ENCODE measurements at regions not wholly inside any gene's neighbourhood (a gene's known extent, or its start where the extent isn't known, plus 50 kb on each side); places are given as distances from the start of the nearest gene placed in this dataset.

DNA sequence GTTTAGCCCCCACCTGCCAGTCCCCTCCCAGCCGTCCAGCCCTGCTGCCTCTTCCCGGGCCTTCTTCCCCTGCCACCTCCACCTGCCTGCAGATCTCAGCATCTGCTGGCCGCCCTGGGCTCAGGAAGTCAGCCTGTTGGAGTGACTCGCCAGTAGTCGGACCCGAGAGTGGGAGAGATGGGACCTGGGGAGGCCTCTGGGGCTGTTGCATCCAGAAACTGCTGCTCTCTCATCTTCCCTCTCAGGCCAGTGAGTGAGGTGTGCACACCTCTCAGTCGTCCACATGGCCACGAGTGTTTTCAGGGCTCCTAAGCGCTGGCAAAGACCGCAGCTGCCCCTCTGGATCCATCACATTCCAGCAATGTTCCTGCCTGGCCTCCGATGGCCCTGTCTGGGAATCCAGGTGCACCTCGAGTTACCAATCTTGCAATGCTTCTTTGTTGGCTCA is 151.8 kb upstream of the SOX1 start:
- H3K36me3 Mint-ChIP-seq = no peaks in the 10 kb centered on the region
- no peaks in the 10 kb centered on the region for H3K9me3 Mint-ChIP-seq
- H3K4me3 Mint-ChIP-seq = no peak overlapping the region
- DNase-seq (ENCODE audit: extremely low spot score, unreplicated experiment) = peak; percentile 62
- peaks cover 6% of the 10 kb centered on the region for H3K4me1 Mint-ChIP-seq (ENCODE audit: unreplicated experiment)
- TF ChIP-seq, protein P1, sequence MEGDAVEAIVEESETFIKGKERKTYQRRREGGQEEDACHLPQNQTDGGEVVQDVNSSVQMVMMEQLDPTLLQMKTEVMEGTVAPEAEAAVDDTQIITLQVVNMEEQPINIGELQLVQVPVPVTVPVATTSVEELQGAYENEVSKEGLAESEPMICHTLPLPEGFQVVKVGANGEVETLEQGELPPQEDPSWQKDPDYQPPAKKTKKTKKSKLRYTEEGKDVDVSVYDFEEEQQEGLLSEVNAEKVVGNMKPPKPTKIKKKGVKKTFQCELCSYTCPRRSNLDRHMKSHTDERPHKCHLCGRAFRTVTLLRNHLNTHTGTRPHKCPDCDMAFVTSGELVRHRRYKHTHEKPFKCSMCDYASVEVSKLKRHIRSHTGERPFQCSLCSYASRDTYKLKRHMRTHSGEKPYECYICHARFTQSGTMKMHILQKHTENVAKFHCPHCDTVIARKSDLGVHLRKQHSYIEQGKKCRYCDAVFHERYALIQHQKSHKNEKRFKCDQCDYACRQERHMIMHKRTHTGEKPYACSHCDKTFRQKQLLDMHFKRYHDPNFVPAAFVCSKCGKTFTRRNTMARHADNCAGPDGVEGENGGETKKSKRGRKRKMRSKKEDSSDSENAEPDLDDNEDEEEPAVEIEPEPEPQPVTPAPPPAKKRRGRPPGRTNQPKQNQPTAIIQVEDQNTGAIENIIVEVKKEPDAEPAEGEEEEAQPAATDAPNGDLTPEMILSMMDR (conservative IDR thresholded peaks at IDR 0.05) = no peak
- no peak overlapping the region for H3K27ac Mint-ChIP-seq
- peaks cover 33% of the 10 kb centered on the region for H3K27me3 Mint-ChIP-seq

DNA sequence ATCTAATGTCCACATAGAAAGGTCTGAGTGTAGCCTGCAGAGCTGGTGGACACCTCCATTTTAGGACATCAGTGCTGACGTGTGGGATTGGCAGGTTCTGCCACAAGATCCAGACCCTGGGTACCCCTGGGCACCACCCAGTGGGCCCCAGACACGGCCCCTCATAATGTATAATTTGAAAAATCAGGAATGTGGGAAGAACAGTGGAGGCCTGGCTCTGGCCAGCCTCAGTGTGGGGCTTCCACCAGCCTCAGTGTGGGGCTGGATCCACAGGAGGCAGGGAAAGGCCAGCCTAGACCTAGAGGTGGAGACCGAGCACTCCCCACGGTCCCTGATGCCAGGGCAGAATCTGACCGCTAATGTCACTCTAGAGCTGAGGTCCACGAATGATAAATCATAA is 150.7 kb upstream of the SOX1 start:
- Mint-ChIP-seq H3K27me3 (peaks cover 38% of the 10 kb centered on the region), H3K4me1 (ENCODE audit: unreplicated experiment) (peaks cover 6% of the 10 kb centered on the region), H3K36me3 (no peaks in the 10 kb centered on the region), H3K27ac (no peak overlapping the region), H3K4me3 (no peak overlapping the region), H3K9me3 (no peaks in the 10 kb centered on the region)
- TF ChIP-seq, protein P1 (conservative IDR thresholded peaks at IDR 0.05) = no peak
- DNase-seq (ENCODE audit: extremely low spot score, unreplicated experiment) = peak; percentile 24

DNA sequence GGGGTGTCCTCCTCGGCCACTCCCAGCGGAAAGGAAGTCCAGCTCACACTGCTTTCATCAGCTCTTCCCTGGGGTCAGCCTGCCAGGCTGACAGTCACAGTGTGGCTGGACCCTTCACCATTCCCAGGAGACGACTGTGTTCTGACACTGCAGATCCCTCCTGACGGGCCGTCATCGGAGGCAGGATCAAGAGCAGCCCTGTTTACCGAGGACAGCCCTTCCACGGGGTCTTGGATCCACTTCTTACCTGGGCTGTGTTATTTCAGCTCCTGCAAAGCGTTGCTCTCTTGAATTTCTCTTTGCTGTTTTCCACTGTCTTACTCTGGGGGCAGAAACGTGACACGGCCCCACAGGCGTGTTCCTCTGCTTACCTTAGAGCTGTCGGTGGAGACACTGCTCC is 149.9 kb upstream of the SOX1 start:
- Mint-ChIP-seq H3K27ac (no peak overlapping the region), H3K9me3 (no peaks in the 10 kb centered on the region), H3K36me3 (no peaks in the 10 kb centered on the region), H3K4me3 (no peak overlapping the region), H3K27me3 (peaks cover 37% of the 10 kb centered on the region), H3K4me1 (ENCODE audit: unreplicated experiment) (peaks cover 6% of the 10 kb centered on the region)
- TF ChIP-seq, protein P1 (conservative IDR thresholded peaks at IDR 0.05) = no peak
- no peak for DNase-seq (ENCODE audit: extremely low spot score, unreplicated experiment)

DNA sequence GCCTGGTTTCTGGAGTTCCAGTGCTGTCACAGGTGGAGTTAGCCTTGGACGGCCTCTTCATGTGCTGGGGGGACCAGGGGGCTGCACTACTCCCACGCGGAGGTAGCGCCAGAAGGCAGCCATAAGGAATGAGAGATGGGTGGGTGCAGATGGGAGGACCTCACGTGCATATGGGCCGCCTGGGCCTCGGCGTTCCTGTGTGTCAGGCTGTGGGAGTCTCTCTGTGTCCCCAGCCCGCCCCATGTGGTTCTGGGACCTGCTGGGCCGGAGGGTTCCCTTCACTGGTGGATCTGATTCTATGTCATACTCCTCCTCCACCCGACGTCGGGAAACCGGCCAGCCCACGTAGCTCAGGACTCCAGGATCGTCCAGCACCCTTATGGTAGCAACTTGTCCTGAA is 149.0 kb upstream of the SOX1 start:
- peaks cover 40% of the 10 kb centered on the region for H3K27me3 Mint-ChIP-seq

DNA sequence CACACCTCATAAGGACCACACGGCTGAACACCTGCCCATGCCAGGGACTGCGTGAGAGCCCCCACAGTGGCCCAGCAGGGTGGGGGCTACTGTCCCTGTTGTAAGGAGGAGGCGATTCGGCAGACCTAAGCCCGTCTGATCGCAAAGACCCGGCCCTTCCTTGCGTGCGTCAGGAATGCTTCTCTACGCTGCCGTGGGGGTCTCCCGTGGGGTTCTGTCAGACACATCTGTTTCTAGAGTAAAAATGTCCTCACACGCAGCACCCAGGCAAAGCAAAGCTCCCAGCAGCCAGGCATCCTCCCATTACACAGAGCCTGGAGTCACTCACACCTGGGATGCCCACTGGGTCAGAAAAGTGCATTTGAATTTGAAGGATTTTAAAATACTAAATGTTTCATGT is 147.7 kb upstream of the SOX1 start:
- H3K27ac Mint-ChIP-seq = no peak overlapping the region
- peaks cover 33% of the 10 kb centered on the region for H3K27me3 Mint-ChIP-seq
- TF ChIP-seq, protein P1 (conservative IDR thresholded peaks at IDR 0.05) = no peak
- DNase-seq (ENCODE audit: extremely low spot score, unreplicated experiment) = no peak
- no peaks in the 10 kb centered on the region for H3K9me3 Mint-ChIP-seq
- H3K36me3 Mint-ChIP-seq = no peaks in the 10 kb centered on the region
- no peaks in the 10 kb centered on the region for H3K4me1 Mint-ChIP-seq (ENCODE audit: unreplicated experiment)
- no peak overlapping the region for H3K4me3 Mint-ChIP-seq

More for the DNA sequence above, 149.0 kb upstream of the SOX1 start:
- TF ChIP-seq, protein P1 (conservative IDR thresholded peaks at IDR 0.05) = no peak
- Mint-ChIP-seq H3K4me1 (ENCODE audit: unreplicated experiment) (peaks cover 6% of the 10 kb centered on the region), H3K36me3 (no peaks in the 10 kb centered on the region), H3K9me3 (no peaks in the 10 kb centered on the region), H3K4me3 (no peak overlapping the region), H3K27ac (no peak overlapping the region)
- DNase-seq (ENCODE audit: extremely low spot score, unreplicated experiment) = no peak

DNA sequence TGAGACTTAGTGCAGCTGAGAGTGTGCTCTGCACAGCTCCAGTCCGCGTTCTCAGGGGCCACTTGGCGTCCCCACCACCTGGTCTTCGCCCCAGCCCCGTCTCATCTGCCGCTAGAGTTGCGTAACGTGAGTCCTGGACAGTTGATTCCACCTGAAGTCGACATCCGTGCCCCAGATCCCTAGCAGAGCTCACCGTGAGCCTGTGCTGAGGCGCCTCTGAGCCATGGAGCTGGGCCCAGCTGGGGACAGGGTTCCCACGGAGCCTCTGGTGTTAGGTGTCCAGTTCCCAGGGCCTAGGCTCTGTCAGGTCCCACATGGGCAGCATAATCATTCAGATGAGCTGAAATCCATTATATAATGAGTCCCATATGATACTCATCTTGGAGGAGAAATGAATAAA is 147.1 kb upstream of the SOX1 start:
- DNase-seq (ENCODE audit: extremely low spot score, unreplicated experiment) = no peak
- no peak overlapping the region for H3K27ac Mint-ChIP-seq
- H3K4me1 Mint-ChIP-seq (ENCODE audit: unreplicated experiment) = no peaks in the 10 kb centered on the region
- TF ChIP-seq, protein P1 (conservative IDR thresholded peaks at IDR 0.05) = no peak
- no peak overlapping the region for H3K4me3 Mint-ChIP-seq
- no peaks in the 10 kb centered on the region for H3K9me3 Mint-ChIP-seq
- H3K36me3 Mint-ChIP-seq = no peaks in the 10 kb centered on the region
- peaks cover 36% of the 10 kb centered on the region for H3K27me3 Mint-ChIP-seq
